Body of pancreas (tissue), 4 donors: ENCODE measurements at regions not wholly inside any gene's neighbourhood (a gene's known extent, or its start where the extent isn't known, plus 50 kb on each side); places are given as distances from the start of the nearest gene placed in this dataset.

Experiments used
- POLR2A ChIP-seq, 3 donors: fragments of 450-650 bp; IDR thresholded peaks; one replicate each; pipeline ENCODE4 v1.6.1; 2016; ENCODE audit warnings: antibody characterized with exemption in 3 of 3, mild to moderate bottlenecking in 2 of 3
- TF ChIP-seq, protein P1 (sequence below), 7 experiments: fragments of 450-650 bp in 4 of 7; fragments of 200-600 bp in 3 of 7; sonication (generic) in 3 of 7; IDR thresholded peaks; one replicate each; pipeline ENCODE4 v1.5.1; 2016 to 2019; ENCODE audit warnings: antibody characterized with exemption in 7 of 7

DNA sequence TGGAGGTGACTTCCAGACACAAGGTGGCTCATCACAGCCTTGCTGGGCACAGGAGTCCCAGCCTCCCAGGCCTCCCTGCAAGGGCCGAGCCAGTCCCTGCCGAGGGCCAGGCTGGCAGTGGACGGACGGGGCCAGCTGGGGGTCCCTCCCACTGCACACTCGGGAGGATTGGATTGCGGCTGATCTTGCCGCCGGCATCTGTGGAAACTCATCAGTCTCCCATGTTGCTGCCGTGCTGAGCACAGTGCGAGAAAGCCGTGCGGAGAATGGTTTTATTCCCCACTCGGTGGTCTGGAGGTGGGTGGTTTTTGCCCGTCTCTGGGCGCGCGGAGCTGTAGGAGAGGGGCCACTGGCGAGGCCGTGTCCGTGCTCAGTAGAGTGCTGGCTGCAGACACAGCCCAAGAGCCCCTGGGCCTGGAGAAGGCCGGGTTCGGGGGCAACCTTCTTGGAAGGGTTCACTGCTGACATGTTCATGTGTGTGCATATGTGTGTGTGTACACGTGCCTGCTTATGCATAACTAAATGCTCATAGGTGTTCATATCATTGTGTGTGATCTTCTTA is 1246.4 kb downstream of the BRD1 start:
- TF ChIP-seq, protein P1, sequence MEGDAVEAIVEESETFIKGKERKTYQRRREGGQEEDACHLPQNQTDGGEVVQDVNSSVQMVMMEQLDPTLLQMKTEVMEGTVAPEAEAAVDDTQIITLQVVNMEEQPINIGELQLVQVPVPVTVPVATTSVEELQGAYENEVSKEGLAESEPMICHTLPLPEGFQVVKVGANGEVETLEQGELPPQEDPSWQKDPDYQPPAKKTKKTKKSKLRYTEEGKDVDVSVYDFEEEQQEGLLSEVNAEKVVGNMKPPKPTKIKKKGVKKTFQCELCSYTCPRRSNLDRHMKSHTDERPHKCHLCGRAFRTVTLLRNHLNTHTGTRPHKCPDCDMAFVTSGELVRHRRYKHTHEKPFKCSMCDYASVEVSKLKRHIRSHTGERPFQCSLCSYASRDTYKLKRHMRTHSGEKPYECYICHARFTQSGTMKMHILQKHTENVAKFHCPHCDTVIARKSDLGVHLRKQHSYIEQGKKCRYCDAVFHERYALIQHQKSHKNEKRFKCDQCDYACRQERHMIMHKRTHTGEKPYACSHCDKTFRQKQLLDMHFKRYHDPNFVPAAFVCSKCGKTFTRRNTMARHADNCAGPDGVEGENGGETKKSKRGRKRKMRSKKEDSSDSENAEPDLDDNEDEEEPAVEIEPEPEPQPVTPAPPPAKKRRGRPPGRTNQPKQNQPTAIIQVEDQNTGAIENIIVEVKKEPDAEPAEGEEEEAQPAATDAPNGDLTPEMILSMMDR (IDR thresholded peaks at IDR 0.05): no peak
- no peak for TF ChIP-seq POLR2A (IDR thresholded peaks at IDR 0.05)
